ENCODE measurements at regions not wholly inside any gene's neighbourhood (a gene's known extent, or its start where the extent isn't known, plus 50 kb on each side); places are given as distances from the start of the nearest gene placed in this dataset.

GRCh38 chr6:76817429-76817828, 645.9 kb downstream of the HTR1B start:
- no peak overlapping the region for H3K4me3 ChIP-seq (ENCODE audit: low read depth, low read length)
- in situ Hi-C loops (cut with HindIII; ENCODE audit: low sequenced_read_pairs) = no loop called here
- no peak for TF ChIP-seq CTCF (IDR thresholded peaks at IDR 0.05; ENCODE audit: low read depth, low read length, missing control alignments)

GRCh38 chr6:76814496-76815458, 648.5 kb downstream of the HTR1B start:
- TF ChIP-seq CTCF (IDR thresholded peaks at IDR 0.05; ENCODE audit: low read depth, low read length, missing control alignments) = no peak
- in situ Hi-C loops (cut with HindIII; ENCODE audit: low sequenced_read_pairs) = no loop called here
- H3K4me3 ChIP-seq (ENCODE audit: low read depth, low read length) = no peak overlapping the region
- no peak for DNase-seq (ENCODE audit: low read depth)

More at GRCh38 chr6:76817429-76817828, 645.9 kb downstream of the HTR1B start:
- DNase-seq (ENCODE audit: low read depth) = no peak

- DNase-seq (ENCODE audit: low read depth) = no peak
- TF ChIP-seq CTCF (IDR thresholded peaks at IDR 0.05; ENCODE audit: low read depth, low read length, missing control alignments) = no peak
- in situ Hi-C loops (cut with HindIII; ENCODE audit: low sequenced_read_pairs) = no loop called here
- no peak overlapping the region for H3K4me3 ChIP-seq (ENCODE audit: low read depth, low read length)
Measured at GRCh38 chr6:76810286-76810685, 653.0 kb downstream of the HTR1B start.

GRCh38 chr6:76803038-76803580, 660.2 kb downstream of the HTR1B start:
- TF ChIP-seq CTCF (IDR thresholded peaks at IDR 0.05; ENCODE audit: low read depth, low read length, missing control alignments) = no peak
- in situ Hi-C loops (cut with HindIII; ENCODE audit: low sequenced_read_pairs) = no loop called here
- DNase-seq (ENCODE audit: low read depth) = no peak
- no peak overlapping the region for H3K4me3 ChIP-seq (ENCODE audit: low read depth, low read length)

GRCh38 chr6:76792394-76792793, 670.9 kb downstream of the HTR1B start:
- no peak for TF ChIP-seq CTCF (IDR thresholded peaks at IDR 0.05; ENCODE audit: low read depth, low read length, missing control alignments)
- DNase-seq (ENCODE audit: low read depth) = no peak
- in situ Hi-C loops (cut with HindIII; ENCODE audit: low sequenced_read_pairs) = no loop called here
- no peak overlapping the region for H3K4me3 ChIP-seq (ENCODE audit: low read depth, low read length)

- TF ChIP-seq CTCF (IDR thresholded peaks at IDR 0.05; ENCODE audit: low read depth, low read length, missing control alignments) = no peak
- in situ Hi-C loops (cut with HindIII; ENCODE audit: low sequenced_read_pairs) = no loop called here
- no peak for DNase-seq (ENCODE audit: low read depth)
- H3K4me3 ChIP-seq (ENCODE audit: low read depth, low read length) = no peak overlapping the region
Measured at GRCh38 chr6:76790881-76791280, 672.4 kb downstream of the HTR1B start.

Data from astrocyte of the cerebellum (primary cell).